A549 (cell line): ENCODE measurements at regions not wholly inside any gene's neighbourhood (a gene's known extent, or its start where the extent isn't known, plus 50 kb on each side); places are given as distances from the start of the nearest gene placed in this dataset.

Source experiments
- ATAC-seq, 2 experiments: fragments of 200-7000 bp in 1 of 2; fragments of >200 bp in 1 of 2; cut with Nextera tagmentation in 1 of 2; cut with Tn5 transposase in 1 of 2; 3 replicates each; pipeline versions ENCODE4 v1.8.0 to v1.9.1; 2018 to 2020; ENCODE audit warnings: mild to moderate bottlenecking in 1 of 2, moderate library complexity in 1 of 2
- CTCF ChIA-PET: fragments of 300-600 bp; sonication (Branson Sonifier 250); formaldehyde crosslinking; extraction: SDS; loops from one replicate; lab custom pipeline; 2021; ENCODE audit warnings: antibody characterized with exemption, inconsistent platforms; lab: Yijun Ruan, JAX
- POLR2A ChIA-PET: fragments of 350-600 bp; formaldehyde crosslinking; extraction: SDS; loops from one replicate; lab custom pipeline; 2021; ENCODE audit warnings: antibody characterized with exemption, inconsistent platforms; lab: Yijun Ruan, JAX
- DNase-seq, 2 experiments: peaks; one replicate each; pipeline versions ENCODE4 v3.0.0 to v3.0.0-alpha.2; 2011 to 2016; ENCODE audit warnings: low read depth in 1 of 2, low spot score in 1 of 2
- FAIRE-seq: peaks from 2 replicates; lab custom pipeline; 2011; peaks lifted over from hg19 to GRCh38; lab: Jason Lieb, UNC
- H3K27ac ChIP-seq, 2 experiments: fragments of >200 bp; sonication (Bioruptor Twin); formaldehyde crosslinking; 3 replicates each; pipeline ENCODE4 v1.5.1; 2016 to 2017
- H3K4me1 ChIP-seq: fragments of >200 bp; sonication (Bioruptor Twin); formaldehyde crosslinking; 3 replicates; pipeline ENCODE4 v1.6.1; 2016
- H3K4me2 ChIP-seq: fragments of >200 bp; sonication (Bioruptor Twin); formaldehyde crosslinking; 3 replicates; pipeline ENCODE4 v1.6.1; 2016
- H3K4me3 ChIP-seq: fragments of >200 bp; sonication (Bioruptor Twin); formaldehyde crosslinking; 3 replicates; pipeline ENCODE4 v1.5.1; 2016
- H3K9me3 ChIP-seq: fragments of >200 bp; sonication (Bioruptor Twin); formaldehyde crosslinking; 3 replicates; pipeline ENCODE4 v1.6.1; 2016
- CBX2 ChIP-seq: fragments of 200-600 bp; sonication (generic); IDR thresholded peaks from 2 replicates; pipeline ENCODE4 v1.6.1; 2016; ENCODE audit warnings: low read depth, mild to moderate bottlenecking, borderline replicate concordance
- CEBPB ChIP-seq, 2 experiments: fragments of >200 bp in 1 of 2; sonication (Bioruptor Twin) in 1 of 2; formaldehyde crosslinking in 1 of 2; IDR thresholded peaks; 2 replicates each; pipeline ENCODE4 v1.6.1; 2012 to 2016
- CHD4 ChIP-seq: fragments of 200-600 bp; sonication (generic); IDR thresholded peaks from 2 replicates; pipeline ENCODE4 v1.6.1; 2016; ENCODE audit warnings: antibody characterized with exemption, mild to moderate bottlenecking, borderline replicate concordance
- ESRRA ChIP-seq: fragments of 150-350 bp; IDR thresholded peaks from 2 replicates; pipeline ENCODE4 v1.6.1; 2014; ENCODE audit warnings: mild to moderate bottlenecking, low read length, borderline replicate concordance
- FOSL2 ChIP-seq, 2 experiments: fragments of 450-650 bp in 1 of 2; fragments of >200 bp in 1 of 2; sonication (Bioruptor Twin) in 1 of 2; formaldehyde crosslinking; IDR thresholded peaks; 2 replicates each; pipeline versions ENCODE4 v1.5.0 to v1.6.1; 2016 to 2020; ENCODE audit warnings: mild to moderate bottlenecking in 1 of 2, moderate library complexity in 1 of 2
- HOXB5 ChIP-seq: fragments of 250-450 bp; sonication (Bioruptor Pico); IDR thresholded peaks from 2 replicates; pipeline ENCODE4 v1.5.0; 2020; ENCODE audit warnings: mild to moderate bottlenecking, moderate library complexity
- JUN ChIP-seq, 2 experiments: fragments of >200 bp; sonication (Bioruptor Twin); formaldehyde crosslinking; IDR thresholded peaks; 2 replicates in 1 of 2; 3 replicates in 1 of 2; pipeline ENCODE4 v1.6.1; 2016 to 2017
- MAFK ChIP-seq: fragments of 450-650 bp; IDR thresholded peaks from 2 replicates; pipeline ENCODE4 v1.6.1; 2014; ENCODE audit not compliant: partially characterized antibody
- NPAS2 ChIP-seq: fragments of 250-450 bp; sonication (Bioruptor Pico); IDR thresholded peaks from 2 replicates; pipeline ENCODE4 v1.8.0; 2022; ENCODE audit warnings: mild to moderate bottlenecking, moderate library complexity, borderline replicate concordance
- NR3C1 ChIP-seq: fragments of >200 bp; sonication (Bioruptor Twin); formaldehyde crosslinking; IDR thresholded peaks from 3 replicates; pipeline ENCODE4 v1.6.1; 2017
- RARB ChIP-seq: fragments of 250-450 bp; sonication (Bioruptor Pico); IDR thresholded peaks from 2 replicates; pipeline ENCODE4 v1.8.0; 2021; ENCODE audit warnings: mild to moderate bottlenecking, moderate library complexity
- RCOR1 ChIP-seq: fragments of 150-350 bp; IDR thresholded peaks from 2 replicates; pipeline ENCODE4 v1.6.1; 2014; ENCODE audit warnings: antibody characterized with exemption, low read length, low read depth
- RFX5 ChIP-seq: fragments of 450-650 bp; IDR thresholded peaks from 2 replicates; pipeline ENCODE4 v1.7.1; 2014; ENCODE audit warnings: antibody characterized with exemption, mild to moderate bottlenecking, moderate library complexity
- SMC3 ChIP-seq: fragments of >200 bp; sonication (Bioruptor Twin); formaldehyde crosslinking; IDR thresholded peaks from 3 replicates; pipeline ENCODE4 v1.6.1; 2018; ENCODE audit warnings: inconsistent platforms
- ZC3H11A ChIP-seq: fragments of 450-650 bp; IDR thresholded peaks from 2 replicates; pipeline ENCODE4 v1.6.1; 2014; ENCODE audit warnings: antibody characterized with exemption, mild to moderate bottlenecking
- ZFP36 ChIP-seq: fragments of 450-650 bp; IDR thresholded peaks from 2 replicates; pipeline ENCODE4 v1.6.1; 2014; ENCODE audit warnings: borderline replicate concordance; ENCODE audit not compliant: partially characterized antibody
- WGBS: methylation state at CpG from one replicate; pipeline ENCODE4 v1.1.6; 2017; ENCODE audit errors: missing lambda C conversion rate; 5-methylcytosine and 5-hydroxymethylcytosine counted together
- TF ChIP-seq, protein P1 (sequence below): IDR thresholded peaks from 2 replicates; pipeline ENCODE4 v1.6.1; 2012; ENCODE audit warnings: low read depth, borderline replicate concordance
- TF ChIP-seq, protein P2 (sequence below): fragments of >200 bp; sonication (Bioruptor Twin); formaldehyde crosslinking; IDR thresholded peaks from 2 replicates; pipeline ENCODE4 v1.6.1; 2016
- TF ChIP-seq, protein P3 (sequence below): fragments of 250-450 bp; sonication (Bioruptor Pico); IDR thresholded peaks from 2 replicates; pipeline ENCODE4 v1.5.0; 2020; ENCODE audit warnings: low read depth, mild to moderate bottlenecking, moderate library complexity
- TF ChIP-seq, protein P4 (sequence below): fragments of >200 bp; sonication (Bioruptor Twin); formaldehyde crosslinking; IDR thresholded peaks from 3 replicates; pipeline ENCODE4 v1.5.1; 2016
- TF ChIP-seq, protein P5 (sequence below): fragments of >200 bp; sonication (Bioruptor Twin); formaldehyde crosslinking; IDR thresholded peaks from 3 replicates; pipeline ENCODE4 v1.6.1; 2016

DNA sequence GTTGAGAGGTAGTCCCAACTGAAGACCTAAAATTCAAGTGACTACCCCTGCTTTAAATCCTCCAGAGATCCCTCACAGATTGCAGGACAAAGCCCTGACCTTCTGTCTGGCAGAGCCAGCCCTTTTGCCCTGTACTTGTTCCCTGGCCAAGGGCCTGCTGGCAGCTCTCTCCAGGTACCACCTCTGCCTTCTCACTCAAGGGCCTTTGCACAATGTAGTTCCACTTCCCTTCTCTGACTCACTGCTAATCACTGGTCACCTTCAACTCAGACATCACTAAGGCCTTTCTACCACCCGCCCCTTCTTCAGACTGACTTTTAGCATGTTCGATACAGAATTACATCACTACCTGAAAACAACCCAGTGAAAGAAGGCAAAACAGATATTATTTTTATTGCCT is 411.0 kb downstream of the TMEM182 start:
- CTCF ChIA-PET: interaction anchor here (1.6 kb wide), 1 partner anchor 11 kb away, joined by 7 read pairs; no protein-coding TSS in a partner anchor
- DNase-seq (no peak), ATAC-seq (no peak), FAIRE-seq (no peak)
- 57% methylated on average over 2 of the region's 2 CpGs for WGBS
- H3K9me3 ChIP-seq: no peaks in the 10 kb centered on the region
- H3K4me2 ChIP-seq: no peak overlapping the region
- H3K4me1 ChIP-seq: no peaks in the 10 kb centered on the region
- no peak overlapping the region for H3K4me3 ChIP-seq
- TF ChIP-seq, protein P1, sequence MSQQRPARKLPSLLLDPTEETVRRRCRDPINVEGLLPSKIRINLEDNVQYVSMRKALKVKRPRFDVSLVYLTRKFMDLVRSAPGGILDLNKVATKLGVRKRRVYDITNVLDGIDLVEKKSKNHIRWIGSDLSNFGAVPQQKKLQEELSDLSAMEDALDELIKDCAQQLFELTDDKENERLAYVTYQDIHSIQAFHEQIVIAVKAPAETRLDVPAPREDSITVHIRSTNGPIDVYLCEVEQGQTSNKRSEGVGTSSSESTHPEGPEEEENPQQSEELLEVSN: no peak
- TF ChIP-seq, protein P2, sequence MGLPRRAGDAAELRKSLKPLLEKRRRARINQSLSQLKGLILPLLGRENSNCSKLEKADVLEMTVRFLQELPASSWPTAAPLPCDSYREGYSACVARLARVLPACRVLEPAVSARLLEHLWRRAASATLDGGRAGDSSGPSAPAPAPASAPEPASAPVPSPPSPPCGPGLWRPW: no peak
- TF ChIP-seq RFX5 (no peak), NPAS2 (CRISPR knock-in tag) (no peak), ZC3H11A (no peak), CEBPB (IDR thresholded peaks at IDR 0.05) (no peak), SMC3 (no peak), HOXB5 (CRISPR knock-in tag) (no peak), ZFP36 (no peak), FOSL2 (IDR thresholded peaks at IDR 0.05) (no peak), FOSL2 (CRISPR knock-in tag; IDR thresholded peaks at IDR 0.05) (no peak), RCOR1 (no peak), NR3C1 (no peak), JUN (IDR thresholded peaks at IDR 0.05) (no peak), CBX2 (no peak)
- TF ChIP-seq, protein P3, sequence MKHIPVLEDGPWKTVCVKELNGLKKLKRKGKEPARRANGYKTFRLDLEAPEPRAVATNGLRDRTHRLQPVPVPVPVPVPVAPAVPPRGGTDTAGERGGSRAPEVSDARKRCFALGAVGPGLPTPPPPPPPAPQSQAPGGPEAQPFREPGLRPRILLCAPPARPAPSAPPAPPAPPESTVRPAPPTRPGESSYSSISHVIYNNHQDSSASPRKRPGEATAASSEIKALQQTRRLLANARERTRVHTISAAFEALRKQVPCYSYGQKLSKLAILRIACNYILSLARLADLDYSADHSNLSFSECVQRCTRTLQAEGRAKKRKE (CRISPR knock-in tag): no peak
- TF ChIP-seq, protein P4, sequence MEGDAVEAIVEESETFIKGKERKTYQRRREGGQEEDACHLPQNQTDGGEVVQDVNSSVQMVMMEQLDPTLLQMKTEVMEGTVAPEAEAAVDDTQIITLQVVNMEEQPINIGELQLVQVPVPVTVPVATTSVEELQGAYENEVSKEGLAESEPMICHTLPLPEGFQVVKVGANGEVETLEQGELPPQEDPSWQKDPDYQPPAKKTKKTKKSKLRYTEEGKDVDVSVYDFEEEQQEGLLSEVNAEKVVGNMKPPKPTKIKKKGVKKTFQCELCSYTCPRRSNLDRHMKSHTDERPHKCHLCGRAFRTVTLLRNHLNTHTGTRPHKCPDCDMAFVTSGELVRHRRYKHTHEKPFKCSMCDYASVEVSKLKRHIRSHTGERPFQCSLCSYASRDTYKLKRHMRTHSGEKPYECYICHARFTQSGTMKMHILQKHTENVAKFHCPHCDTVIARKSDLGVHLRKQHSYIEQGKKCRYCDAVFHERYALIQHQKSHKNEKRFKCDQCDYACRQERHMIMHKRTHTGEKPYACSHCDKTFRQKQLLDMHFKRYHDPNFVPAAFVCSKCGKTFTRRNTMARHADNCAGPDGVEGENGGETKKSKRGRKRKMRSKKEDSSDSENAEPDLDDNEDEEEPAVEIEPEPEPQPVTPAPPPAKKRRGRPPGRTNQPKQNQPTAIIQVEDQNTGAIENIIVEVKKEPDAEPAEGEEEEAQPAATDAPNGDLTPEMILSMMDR: no peak
- TF ChIP-seq, protein P5, sequence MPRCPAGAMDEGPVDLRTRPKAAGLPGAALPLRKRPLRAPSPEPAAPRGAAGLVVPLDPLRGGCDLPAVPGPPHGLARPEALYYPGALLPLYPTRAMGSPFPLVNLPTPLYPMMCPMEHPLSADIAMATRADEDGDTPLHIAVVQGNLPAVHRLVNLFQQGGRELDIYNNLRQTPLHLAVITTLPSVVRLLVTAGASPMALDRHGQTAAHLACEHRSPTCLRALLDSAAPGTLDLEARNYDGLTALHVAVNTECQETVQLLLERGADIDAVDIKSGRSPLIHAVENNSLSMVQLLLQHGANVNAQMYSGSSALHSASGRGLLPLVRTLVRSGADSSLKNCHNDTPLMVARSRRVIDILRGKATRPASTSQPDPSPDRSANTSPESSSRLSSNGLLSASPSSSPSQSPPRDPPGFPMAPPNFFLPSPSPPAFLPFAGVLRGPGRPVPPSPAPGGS: no peak
- TF ChIP-seq, all 56 proteins: peak for 0
- POLR2A ChIA-PET: no interaction called here
- no peak overlapping the region for H3K27ac ChIP-seq

DNA sequence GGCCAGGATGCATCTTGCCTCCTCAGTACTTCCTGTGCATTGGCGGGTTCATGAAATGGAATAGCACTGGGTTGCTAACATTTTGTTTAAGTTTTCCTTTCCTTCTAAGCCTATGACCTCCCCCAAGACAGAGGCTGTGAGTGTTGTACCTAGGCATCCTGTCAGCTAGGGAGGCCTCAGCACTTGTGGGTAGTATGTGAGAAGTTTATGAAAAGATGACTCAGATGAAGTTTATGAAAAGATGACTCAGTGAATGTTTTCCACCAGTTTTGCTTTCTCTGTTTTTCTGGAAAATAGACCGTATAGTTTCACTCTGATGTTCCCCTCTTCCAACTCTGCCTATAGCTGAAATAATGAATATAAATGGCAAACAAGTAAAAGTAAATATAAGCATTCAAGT is 412.9 kb downstream of the TMEM182 start:
- FAIRE-seq: no peak
- POLR2A ChIA-PET: no interaction called here
- H3K4me2 ChIP-seq: no peak overlapping the region

More for the DNA sequence above, 412.9 kb downstream of the TMEM182 start:
- CTCF ChIA-PET: interaction anchor here (0.8 to 1.6 kb wide), 2 partner anchors 13 to 22 kb away, joined by 3 to 7 read pairs; no protein-coding TSS in a partner anchor
- DNase-seq (no peak), ATAC-seq (no peak)
- WGBS: 29% methylated on average over 2 of the region's 2 CpGs
- no peak overlapping the region for H3K4me3 ChIP-seq
- H3K4me1 ChIP-seq: no peaks in the 10 kb centered on the region
- H3K27ac ChIP-seq: no peak overlapping the region
- no peaks in the 10 kb centered on the region for H3K9me3 ChIP-seq
- TF ChIP-seq, protein P5: no peak
- TF ChIP-seq CHD4 (no peak), MAFK (no peak), ESRRA (no peak), RCOR1 (no peak), RARB (CRISPR knock-in tag) (no peak), RFX5 (no peak)
- TF ChIP-seq, protein P1: no peak
